Stimulated activated CD4-positive, alpha-beta T cell treated with anti-CD3 and anti-CD28 coated beads, TNF-alpha, amount 100 ng/mL, for 4 hours (primary cell): ENCODE measurements at regions not wholly inside any gene's neighbourhood (a gene's known extent, or its start where the extent isn't known, plus 50 kb on each side); places are given as distances from the start of the nearest gene placed in this dataset.
A peak's percentile ranks its signal among the peaks of the same experiment; 100 is the strongest.

Experiments used
- DNase-seq, 3 experiments: peaks; one replicate each; pipeline ENCODE4 v3.0.0-alpha.2; 2020; ENCODE audit warnings: low read depth in 3 of 3

- no peak for DNase-seq
Observed at GRCh38 chr2:189267925-189268579, 88.5 kb upstream of the COL5A2 start.

DNA sequence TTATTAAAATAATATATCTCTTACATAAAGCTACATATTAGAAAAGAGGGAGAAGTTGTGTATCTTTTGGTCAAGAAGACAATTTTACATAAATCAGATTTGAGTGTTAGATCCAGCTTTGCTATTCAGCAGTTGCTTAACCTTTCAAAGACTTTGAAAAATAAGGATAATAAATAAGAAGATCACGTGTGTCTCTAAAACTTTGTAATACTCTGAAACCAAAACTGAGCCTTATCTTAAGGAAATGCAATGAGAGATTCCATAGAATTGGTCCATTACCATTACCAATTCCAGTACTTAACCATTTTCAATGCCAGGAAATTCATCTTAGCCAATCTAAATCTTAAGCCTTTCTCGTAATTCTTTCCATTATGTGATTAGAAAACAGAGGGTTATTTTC, 89.2 kb upstream of the COL5A2 start:
- DNase-seq = no peak

DNA sequence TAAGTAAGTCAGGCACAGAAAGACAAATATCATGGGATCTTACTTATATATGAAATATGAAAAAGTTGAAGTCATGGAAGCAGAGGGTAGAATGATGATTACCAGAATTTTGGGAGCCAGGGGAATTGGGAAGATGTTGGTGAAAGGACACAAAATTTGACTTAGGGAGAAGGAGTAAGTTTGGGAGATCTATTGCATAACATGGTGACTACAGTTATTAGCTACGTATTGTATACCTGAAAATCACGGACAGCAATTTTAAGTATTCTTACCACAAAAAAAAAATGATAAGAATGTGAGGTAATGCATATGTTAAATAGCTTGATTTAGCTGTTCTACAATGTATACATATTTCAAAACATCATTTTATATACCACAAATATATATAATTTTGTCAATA, 94.2 kb upstream of the COL5A2 start:
- no peak for DNase-seq

- no peak for DNase-seq
Observed at GRCh38 chr2:189274361-189274760, 94.8 kb upstream of the COL5A2 start.

- DNase-seq = no peak
Observed at GRCh38 chr2:189276277-189276676, 96.7 kb upstream of the COL5A2 start.

DNA sequence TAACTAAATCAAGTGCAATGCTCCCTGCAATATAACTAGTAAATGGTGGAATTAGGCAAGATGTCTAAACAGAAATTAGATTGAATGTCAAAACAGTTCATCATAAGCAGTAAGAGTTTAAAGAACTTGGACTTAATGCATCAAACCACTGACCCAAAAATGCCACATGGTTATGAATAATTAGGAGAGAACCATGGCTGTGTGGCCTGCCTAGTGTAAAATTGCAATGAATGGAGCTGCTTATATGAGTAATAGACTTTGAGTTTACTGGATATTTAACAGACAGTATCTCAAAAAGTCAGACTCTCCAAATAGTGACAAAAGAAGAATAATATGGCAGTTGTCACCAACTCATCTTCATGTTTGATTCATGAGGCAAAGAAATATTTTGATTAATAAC, 101.6 kb upstream of the COL5A2 start:
- no peak for DNase-seq

DNA sequence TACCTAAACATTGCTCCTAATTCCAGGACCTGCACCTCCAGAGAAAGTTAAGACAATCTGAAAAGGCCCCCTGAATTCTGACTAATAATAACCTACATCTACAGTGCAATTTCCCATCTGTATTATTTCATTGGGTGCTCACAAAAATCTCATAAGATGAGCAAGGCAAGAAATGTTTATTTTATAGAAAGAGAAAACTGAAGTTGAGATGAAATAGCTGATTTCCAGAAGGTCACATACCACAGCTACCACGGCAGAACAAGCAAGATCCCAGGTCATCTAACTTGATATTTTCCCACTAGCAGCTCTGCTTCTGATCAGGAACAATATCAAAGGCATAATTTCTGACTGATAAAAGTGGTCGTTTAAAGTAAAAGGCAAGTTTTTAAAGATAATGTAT, 105.8 kb upstream of the COL5A2 start:
- no peak for DNase-seq

DNA sequence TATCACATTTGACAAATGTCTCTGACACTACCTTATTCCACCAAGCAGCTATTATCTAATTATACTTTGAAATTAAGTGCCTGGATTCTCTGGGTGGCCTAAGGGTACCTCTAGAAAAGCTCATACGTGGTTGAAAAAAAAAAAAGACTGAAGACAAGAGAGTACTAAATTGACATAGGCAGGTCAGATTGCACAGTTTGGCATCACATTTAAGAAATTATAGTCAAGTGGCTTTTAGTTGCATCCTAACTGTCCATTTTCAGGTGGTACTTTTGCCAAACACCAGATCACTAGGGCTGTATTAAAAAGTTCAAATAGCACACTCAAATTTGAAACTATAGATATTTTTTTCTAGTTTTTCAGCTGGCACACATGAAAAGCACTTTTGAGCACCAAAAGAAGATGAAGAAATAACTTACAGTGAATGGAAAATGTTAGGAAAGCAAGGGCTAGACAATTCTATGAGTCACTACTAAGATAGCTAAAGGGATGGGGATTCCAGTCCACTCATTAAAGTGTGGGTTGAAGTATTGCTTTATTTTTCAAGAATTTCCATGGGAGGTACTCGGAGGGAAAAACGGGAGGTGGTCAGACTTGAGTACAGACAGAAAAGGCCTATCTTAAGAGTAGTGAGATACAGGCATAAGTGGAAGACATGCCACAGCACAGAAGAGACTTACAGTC, 106.5 kb upstream of the COL5A2 start:
- no peak for DNase-seq

DNA sequence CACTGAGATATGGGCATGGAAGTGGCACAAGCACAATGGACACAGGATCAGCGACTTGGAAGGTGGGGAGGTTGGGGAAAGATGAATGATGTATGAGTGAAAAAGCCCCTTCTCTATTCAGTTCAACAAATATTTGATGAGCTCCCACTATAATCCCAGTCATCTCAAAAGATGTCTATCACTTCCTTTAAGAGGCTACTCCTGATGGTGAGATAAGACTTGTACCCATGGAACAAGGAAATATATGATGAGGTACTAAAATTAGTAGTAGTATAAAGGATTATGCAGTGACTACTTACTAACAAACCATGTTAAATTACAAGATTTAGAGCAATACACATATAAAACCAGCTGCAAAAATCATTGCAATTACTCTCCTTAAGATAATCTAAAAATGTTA, 107.8 kb upstream of the COL5A2 start:
- DNase-seq = no peak

- no peak for DNase-seq
Observed at GRCh38 chr2:189287982-189288521, 108.5 kb upstream of the COL5A2 start.

- no peak for DNase-seq
Observed at GRCh38 chr2:189291460-189291859, 111.9 kb upstream of the COL5A2 start.

DNA sequence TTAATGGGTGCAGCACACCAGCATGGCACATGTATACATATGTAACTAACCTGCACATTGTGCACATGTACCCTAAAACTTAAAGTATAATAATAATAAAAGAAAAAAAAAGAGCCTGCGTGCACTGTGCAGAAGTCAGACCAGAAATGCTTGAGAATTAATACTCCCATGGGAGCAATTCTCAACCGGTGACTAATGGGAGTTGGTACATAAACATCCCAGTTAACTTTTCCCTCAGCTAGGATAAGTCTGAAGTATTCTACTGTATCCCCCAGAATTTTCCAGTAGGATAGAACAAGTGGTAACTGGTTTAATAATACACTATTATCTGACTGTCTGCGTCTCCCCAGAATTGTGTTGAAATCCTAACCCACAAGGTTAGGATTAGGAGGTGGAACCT, 113.6 kb upstream of the COL5A2 start:
- no peak for DNase-seq

GRCh38 chr2:189297446-189297845, 117.9 kb upstream of the COL5A2 start:
- DNase-seq = no peak

- DNase-seq = no peak
Observed at GRCh38 chr2:189298038-189298437, 118.5 kb upstream of the COL5A2 start.

GRCh38 chr2:189298481-189298880, 118.9 kb upstream of the COL5A2 start:
- DNase-seq = no peak

GRCh38 chr2:189299974-189300373, 120.4 kb upstream of the COL5A2 start:
- no peak for DNase-seq

DNA sequence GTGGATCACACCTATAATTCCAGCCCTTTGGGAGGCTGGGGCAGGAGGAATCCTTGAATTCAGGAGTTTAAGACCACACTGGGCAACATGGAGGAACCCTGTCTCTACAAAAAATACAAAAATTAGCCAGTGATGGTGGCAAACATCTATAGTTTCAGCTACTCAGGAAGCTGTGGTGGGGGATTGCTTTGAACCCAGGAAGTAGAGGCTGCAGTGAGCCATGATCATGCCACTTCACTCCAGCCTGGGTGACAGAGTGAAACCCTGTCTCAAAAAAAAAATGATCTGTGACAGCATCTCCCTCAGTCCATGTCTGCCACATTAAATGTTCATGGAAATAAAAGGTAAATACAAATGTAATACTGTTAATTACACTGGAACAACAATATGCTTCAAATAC, 121.4 kb upstream of the COL5A2 start:
- no peak for DNase-seq

- no peak for DNase-seq
Observed at GRCh38 chr2:189302274-189302948, 122.8 kb upstream of the COL5A2 start.

- DNase-seq = peak in 1 of 3 experiments; percentile 16
Observed at GRCh38 chr2:189304360-189304759, 124.8 kb upstream of the COL5A2 start.

GRCh38 chr2:189305291-189305943, 125.9 kb upstream of the COL5A2 start:
- no peak for DNase-seq

DNA sequence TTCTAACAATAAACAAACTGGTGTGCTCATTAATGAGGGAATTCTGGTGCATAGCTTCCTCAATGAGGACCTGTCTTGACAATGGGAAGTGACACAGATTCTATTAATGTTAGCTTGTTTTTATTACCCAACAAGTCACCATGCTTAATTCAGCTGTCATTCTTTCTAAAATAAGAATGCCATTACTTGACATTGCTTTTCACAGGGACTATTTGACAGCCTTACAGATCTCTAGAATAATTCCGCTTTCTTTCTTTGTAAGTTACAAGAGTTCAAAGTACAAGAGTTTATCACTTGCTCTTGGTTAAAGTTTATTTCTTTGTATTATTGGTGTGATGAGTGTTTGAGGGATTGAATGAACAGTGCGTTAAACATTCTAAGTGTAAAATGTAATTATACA, 127.0 kb upstream of the COL5A2 start:
- no peak for DNase-seq

GRCh38 chr2:189308056-189308790, 128.7 kb upstream of the COL5A2 start:
- DNase-seq = no peak
